ENCODE measurements at regions not wholly inside any gene's neighbourhood (a gene's known extent, or its start where the extent isn't known, plus 50 kb on each side); places are given as distances from the start of the nearest gene placed in this dataset.

DNA sequence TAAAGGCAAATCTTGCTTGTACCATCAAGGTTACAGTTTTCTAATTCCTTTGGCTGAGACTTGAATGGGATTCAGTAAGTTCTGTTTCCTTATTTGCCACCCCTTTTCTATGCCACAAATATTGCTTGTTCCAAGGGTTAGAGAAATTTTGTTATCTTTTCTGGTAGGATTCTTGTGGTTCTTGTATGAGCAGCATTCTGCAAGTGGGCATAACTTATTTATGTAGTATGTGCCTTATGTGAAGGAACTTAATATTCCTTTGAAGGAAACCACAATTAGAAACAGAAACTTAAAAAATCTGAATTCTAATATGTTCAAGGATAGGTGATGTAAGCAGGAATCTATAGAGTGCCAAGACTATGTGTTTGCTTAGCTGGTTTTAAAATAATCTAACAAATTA lies 53.1 kb upstream of the TSPAN5 start:
- TF ChIP-seq, protein P1, sequence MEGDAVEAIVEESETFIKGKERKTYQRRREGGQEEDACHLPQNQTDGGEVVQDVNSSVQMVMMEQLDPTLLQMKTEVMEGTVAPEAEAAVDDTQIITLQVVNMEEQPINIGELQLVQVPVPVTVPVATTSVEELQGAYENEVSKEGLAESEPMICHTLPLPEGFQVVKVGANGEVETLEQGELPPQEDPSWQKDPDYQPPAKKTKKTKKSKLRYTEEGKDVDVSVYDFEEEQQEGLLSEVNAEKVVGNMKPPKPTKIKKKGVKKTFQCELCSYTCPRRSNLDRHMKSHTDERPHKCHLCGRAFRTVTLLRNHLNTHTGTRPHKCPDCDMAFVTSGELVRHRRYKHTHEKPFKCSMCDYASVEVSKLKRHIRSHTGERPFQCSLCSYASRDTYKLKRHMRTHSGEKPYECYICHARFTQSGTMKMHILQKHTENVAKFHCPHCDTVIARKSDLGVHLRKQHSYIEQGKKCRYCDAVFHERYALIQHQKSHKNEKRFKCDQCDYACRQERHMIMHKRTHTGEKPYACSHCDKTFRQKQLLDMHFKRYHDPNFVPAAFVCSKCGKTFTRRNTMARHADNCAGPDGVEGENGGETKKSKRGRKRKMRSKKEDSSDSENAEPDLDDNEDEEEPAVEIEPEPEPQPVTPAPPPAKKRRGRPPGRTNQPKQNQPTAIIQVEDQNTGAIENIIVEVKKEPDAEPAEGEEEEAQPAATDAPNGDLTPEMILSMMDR (optimal IDR thresholded peaks at IDR 0.05 in 1 of 3, IDR thresholded peaks at IDR 0.05 in 1 of 3, conservative IDR thresholded peaks at IDR 0.05 in 1 of 3; ENCODE audit: extremely low read depth in 1 of 3, insufficient read depth in 2 of 3, low read length in 3 of 3) = no peak
- TF ChIP-seq EZH2 (IDR thresholded peaks at IDR 0.05; ENCODE audit: low read length) = no peak
